ENCODE measurements at regions not wholly inside any gene's neighbourhood (a gene's known extent, or its start where the extent isn't known, plus 50 kb on each side); places are given as distances from the start of the nearest gene placed in this dataset.

GRCh38 chr20:56924292-56925081 is 295.4 kb downstream of the TFAP2C start:
- Mint-ChIP-seq H3K36me3 (ENCODE audit: low read depth) (no peaks in the 10 kb centered on the region), H3K9me3 (no peaks in the 10 kb centered on the region), H3K27ac (no peak overlapping the region), H3K27me3 (ENCODE audit: low read depth, poor library complexity) (peaks cover 90% of the 10 kb centered on the region), H3K4me1 (peaks cover 36% of the 10 kb centered on the region), H3K4me3 (peak overlapping the region; percentile 76)
- TF ChIP-seq, protein P1, sequence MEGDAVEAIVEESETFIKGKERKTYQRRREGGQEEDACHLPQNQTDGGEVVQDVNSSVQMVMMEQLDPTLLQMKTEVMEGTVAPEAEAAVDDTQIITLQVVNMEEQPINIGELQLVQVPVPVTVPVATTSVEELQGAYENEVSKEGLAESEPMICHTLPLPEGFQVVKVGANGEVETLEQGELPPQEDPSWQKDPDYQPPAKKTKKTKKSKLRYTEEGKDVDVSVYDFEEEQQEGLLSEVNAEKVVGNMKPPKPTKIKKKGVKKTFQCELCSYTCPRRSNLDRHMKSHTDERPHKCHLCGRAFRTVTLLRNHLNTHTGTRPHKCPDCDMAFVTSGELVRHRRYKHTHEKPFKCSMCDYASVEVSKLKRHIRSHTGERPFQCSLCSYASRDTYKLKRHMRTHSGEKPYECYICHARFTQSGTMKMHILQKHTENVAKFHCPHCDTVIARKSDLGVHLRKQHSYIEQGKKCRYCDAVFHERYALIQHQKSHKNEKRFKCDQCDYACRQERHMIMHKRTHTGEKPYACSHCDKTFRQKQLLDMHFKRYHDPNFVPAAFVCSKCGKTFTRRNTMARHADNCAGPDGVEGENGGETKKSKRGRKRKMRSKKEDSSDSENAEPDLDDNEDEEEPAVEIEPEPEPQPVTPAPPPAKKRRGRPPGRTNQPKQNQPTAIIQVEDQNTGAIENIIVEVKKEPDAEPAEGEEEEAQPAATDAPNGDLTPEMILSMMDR (IDR thresholded peaks at IDR 0.05): no peak
- DNase-seq: no peak

- H3K36me3 Mint-ChIP-seq (ENCODE audit: low read depth): no peaks in the 10 kb centered on the region
- peaks cover 96% of the 10 kb centered on the region for H3K27me3 Mint-ChIP-seq (ENCODE audit: low read depth, poor library complexity)
- H3K4me3 Mint-ChIP-seq: peak overlapping the region; percentile 76
- H3K4me1 Mint-ChIP-seq: peaks cover 42% of the 10 kb centered on the region
- no peaks in the 10 kb centered on the region for H3K9me3 Mint-ChIP-seq
- no peak overlapping the region for H3K27ac Mint-ChIP-seq
- TF ChIP-seq, protein P1 (IDR thresholded peaks at IDR 0.05): no peak
- peak; percentile 86 for DNase-seq
Observed at GRCh38 chr20:56925082-56925830, 296.1 kb downstream of the TFAP2C start.

GRCh38 chr20:56925831-56926170 is 296.7 kb downstream of the TFAP2C start:
- H3K9me3 Mint-ChIP-seq: no peaks in the 10 kb centered on the region
- TF ChIP-seq, protein P1 (IDR thresholded peaks at IDR 0.05): no peak
- H3K27me3 Mint-ChIP-seq (ENCODE audit: low read depth, poor library complexity): peaks cover 96% of the 10 kb centered on the region
- DNase-seq: peak; percentile 41
- no peaks in the 10 kb centered on the region for H3K36me3 Mint-ChIP-seq (ENCODE audit: low read depth)
- H3K4me1 Mint-ChIP-seq: peaks cover 42% of the 10 kb centered on the region
- no peak overlapping the region for H3K27ac Mint-ChIP-seq
- H3K4me3 Mint-ChIP-seq: peak overlapping the region; percentile 76

GRCh38 chr20:56926501-56926900 is 297.4 kb downstream of the TFAP2C start:
- Mint-ChIP-seq H3K9me3 (no peaks in the 10 kb centered on the region), H3K4me1 (peaks cover 42% of the 10 kb centered on the region), H3K27ac (no peak overlapping the region), H3K4me3 (peak overlapping the region; percentile 76), H3K27me3 (ENCODE audit: low read depth, poor library complexity) (peaks cover 96% of the 10 kb centered on the region), H3K36me3 (ENCODE audit: low read depth) (no peaks in the 10 kb centered on the region)
- no peak for DNase-seq
- TF ChIP-seq, protein P1 (IDR thresholded peaks at IDR 0.05): no peak

DNA sequence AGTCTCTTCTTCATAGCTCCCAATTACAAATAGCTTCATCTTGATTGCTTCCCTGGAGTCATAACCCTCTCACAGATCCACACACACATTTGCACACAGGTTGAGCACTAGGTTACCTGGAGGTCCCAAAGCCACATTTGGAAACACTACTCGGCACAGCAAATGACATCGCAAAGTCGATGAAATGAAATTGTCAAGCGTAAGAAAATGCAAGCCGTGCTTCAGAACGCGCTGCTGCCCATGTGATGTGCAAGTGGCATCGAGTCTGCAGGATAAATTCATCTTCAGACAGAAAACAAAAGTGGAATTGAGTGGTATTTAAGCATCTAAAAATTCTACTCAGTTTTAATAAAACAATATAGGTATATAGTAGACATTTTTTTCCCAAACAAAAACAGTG is 298.0 kb downstream of the TFAP2C start:
- TF ChIP-seq, protein P1 (IDR thresholded peaks at IDR 0.05): no peak
- peaks cover 42% of the 10 kb centered on the region for H3K4me1 Mint-ChIP-seq
- peaks cover 93% of the 10 kb centered on the region for H3K27me3 Mint-ChIP-seq (ENCODE audit: low read depth, poor library complexity)
- no peak overlapping the region for H3K4me3 Mint-ChIP-seq
- DNase-seq: no peak
- H3K27ac Mint-ChIP-seq: no peak overlapping the region
- H3K9me3 Mint-ChIP-seq: no peaks in the 10 kb centered on the region
- H3K36me3 Mint-ChIP-seq (ENCODE audit: low read depth): no peaks in the 10 kb centered on the region

All from nephron progenitor cell (in vitro differentiated cells).